Neuronal stem cell (in vitro differentiated cells): ENCODE measurements at regions not wholly inside any gene's neighbourhood (a gene's known extent, or its start where the extent isn't known, plus 50 kb on each side); places are given as distances from the start of the nearest gene placed in this dataset.

Experiments
- DNase-seq: peaks from one replicate; pipeline ENCODE4 v3.0.0-alpha.2; 2013; ENCODE audit warnings: low spot score
- H2AFZ ChIP-seq: one replicate; pipeline ENCODE4 v1.6.1; 2013; ENCODE audit warnings: mild to moderate bottlenecking, low read length, inconsistent platforms
- H2AK5ac ChIP-seq: 2 replicates; pipeline ENCODE4 v1.6.1; 2013; ENCODE audit warnings: low read depth, mild to moderate bottlenecking, inconsistent platforms, low read length, moderate library complexity, mixed read lengths
- H2BK120ac ChIP-seq: 2 replicates; pipeline ENCODE4 v1.6.1; 2013; ENCODE audit warnings: low read depth, mild to moderate bottlenecking, inconsistent platforms, low read length, moderate library complexity, mixed read lengths
- H2BK12ac ChIP-seq: one replicate; pipeline ENCODE4 v1.6.1; 2013; ENCODE audit warnings: low read length, inconsistent platforms
- H2BK15ac ChIP-seq: 2 replicates; pipeline ENCODE4 v1.6.1; 2013; ENCODE audit warnings: mild to moderate bottlenecking, low read length, inconsistent platforms, mixed read lengths
- H2BK5ac ChIP-seq: one replicate; pipeline ENCODE4 v1.6.1; 2013; ENCODE audit warnings: inconsistent platforms, mild to moderate bottlenecking, low read length, moderate library complexity
- H3K14ac ChIP-seq: one replicate; pipeline ENCODE4 v1.6.1; 2013; ENCODE audit warnings: low read length, inconsistent platforms
- H3K18ac ChIP-seq: 2 replicates; pipeline ENCODE4 v1.6.1; 2013; ENCODE audit warnings: low read length, inconsistent platforms
- H3K23ac ChIP-seq: 2 replicates; pipeline ENCODE4 v1.6.1; 2013; ENCODE audit warnings: low read depth, mild to moderate bottlenecking, mixed read lengths, low read length, inconsistent platforms; ENCODE audit not compliant: poor library complexity
- H3K27ac ChIP-seq: replicated peaks from 3 replicates; pipeline ENCODE4 v1.5.1; 2013; ENCODE audit warnings: low read length, inconsistent platforms
- H3K27me3 ChIP-seq, 3 experiments: 2 replicates each; pipeline ENCODE4 v1.6.1; 2013; ENCODE audit warnings: low read length in 3 of 3, mild to moderate bottlenecking in 2 of 3, inconsistent platforms in 1 of 3, low read depth in 1 of 3, mixed read lengths in 1 of 3, moderate library complexity in 1 of 3; ENCODE audit not compliant: control insufficient read depth in 3 of 3, insufficient read depth in 3 of 3
- H3K36me3 ChIP-seq, 2 donors: replicated peaks in 1 of 2; 2 replicates each; pipeline ENCODE4 v1.6.1; 2013; ENCODE audit warnings: low read length in 2 of 2; ENCODE audit not compliant: control insufficient read depth in 2 of 2, insufficient read depth in 2 of 2
- H3K4ac ChIP-seq: 2 replicates; pipeline ENCODE4 v1.6.1; 2013; ENCODE audit warnings: inconsistent platforms, mild to moderate bottlenecking, low read length, moderate library complexity
- H3K4me1 ChIP-seq, 2 donors: 1 replicate in 1 of 2; 2 replicates in 1 of 2; pipeline ENCODE4 v1.6.1; 2013; ENCODE audit warnings: low read length in 2 of 2, low read depth in 1 of 2; ENCODE audit not compliant: control insufficient read depth in 2 of 2, insufficient read depth in 1 of 2
- H3K4me2 ChIP-seq: one replicate; pipeline ENCODE4 v1.6.1; 2013; ENCODE audit warnings: mild to moderate bottlenecking, low read length, inconsistent platforms; ENCODE audit not compliant: insufficient read depth, poor library complexity, severe bottlenecking
- H3K4me3 ChIP-seq, 2 donors: 2 replicates each; pipeline ENCODE4 v1.5.1; 2013; ENCODE audit warnings: low read length in 2 of 2, mild to moderate bottlenecking in 2 of 2, inconsistent platforms in 1 of 2, moderate library complexity in 1 of 2
- H3K79me1 ChIP-seq: one replicate; pipeline ENCODE4 v1.6.1; 2013; ENCODE audit warnings: low read depth, mild to moderate bottlenecking, inconsistent platforms, low read length, moderate library complexity
- H3K9ac ChIP-seq: one replicate; pipeline ENCODE4 v1.6.1; 2013; ENCODE audit warnings: mild to moderate bottlenecking, low read depth, low read length, inconsistent platforms; ENCODE audit not compliant: poor library complexity
- H3K9me3 ChIP-seq, 2 donors: replicated peaks in 1 of 2; 2 replicates each; pipeline versions ENCODE3 to v1.6.1; 2013; ENCODE audit warnings: low read length in 2 of 2, mild to moderate bottlenecking in 2 of 2, inconsistent platforms in 1 of 2, low read depth in 1 of 2, mixed read lengths in 1 of 2, moderate library complexity in 1 of 2; ENCODE audit not compliant: control insufficient read depth in 2 of 2, insufficient read depth in 1 of 2
- H4K8ac ChIP-seq: one replicate; pipeline ENCODE4 v1.6.1; 2013; ENCODE audit warnings: low read depth, mild to moderate bottlenecking, inconsistent platforms, low read length, moderate library complexity
- H4K91ac ChIP-seq: one replicate; pipeline ENCODE4 v1.6.1; 2013; ENCODE audit warnings: low read length, low read depth, mild to moderate bottlenecking, inconsistent platforms; ENCODE audit not compliant: poor library complexity
- WGBS, 2 donors: extraction: QIAGEN DNeasy Blood & Tissue Kit; methylation state at CpG; one replicate each; pipeline ENCODE4 v1.1.7; 2013; ENCODE audit warnings: missing lambda C conversion rate in 2 of 2, mixed read lengths in 1 of 2; ENCODE audit not compliant: insufficient read length in 2 of 2, insufficient replicate concordance in 1 of 2; ENCODE audit errors: extremely low coverage in 2 of 2; 5-methylcytosine and 5-hydroxymethylcytosine counted together

DNA sequence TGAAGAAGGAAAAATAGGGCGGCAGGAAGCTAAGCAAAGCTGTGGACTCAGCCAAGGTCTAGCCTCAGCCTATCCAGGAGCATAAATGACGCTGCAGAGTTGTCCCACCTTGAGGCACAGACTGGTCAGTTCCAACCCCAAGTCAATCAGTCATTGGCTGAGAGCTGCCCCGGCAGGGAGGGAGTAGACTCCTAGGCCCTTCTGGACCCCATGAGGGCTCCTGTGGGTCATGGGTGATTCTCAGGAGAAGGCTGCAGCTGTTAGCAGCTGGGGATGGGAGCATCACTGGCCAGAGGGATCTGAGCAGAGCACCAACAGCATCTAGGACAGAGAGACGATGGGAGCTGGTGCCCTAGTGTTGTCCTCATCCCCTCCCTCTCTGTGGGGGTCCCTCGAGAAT, 51.8 kb upstream of the ESRRB start:
- Histone ChIP-seq H3K79me1 (no peaks in the 10 kb centered on the region), H3K18ac (no peak overlapping the region), H2AFZ (no peak overlapping the region), H4K91ac (no peak overlapping the region), H3K27me3 (peaks cover 0 to 16% (median 5%) of the 10 kb centered on the region in 3 experiments), H4K8ac (no peak overlapping the region), H2BK5ac (no peak overlapping the region), H3K27ac (no peak overlapping the region), H3K4me1 (peaks cover 0 to 3% of the 10 kb centered on the region in 2 donors), H2AK5ac (peak overlapping the region; percentile 33), H2BK12ac (no peak overlapping the region), H3K36me3 (no peaks in the 10 kb centered on the region), H3K9ac (no peak overlapping the region), H3K23ac (no peak overlapping the region), H3K14ac (no peak overlapping the region), H3K4me2 (no peak overlapping the region), H3K9me3 (no peaks in the 10 kb centered on the region), H2BK15ac (no peak overlapping the region), H3K4me3 (no peak overlapping the region), H3K4ac (no peak overlapping the region), H2BK120ac (no peak overlapping the region)
- no CpG with 5 or more reads among the region's 5 CpGs for WGBS, 2 donors
- no peak for DNase-seq
